Right atrium auricular region (tissue), 2 donors: ENCODE measurements at regions not wholly inside any gene's neighbourhood (a gene's known extent, or its start where the extent isn't known, plus 50 kb on each side); places are given as distances from the start of the nearest gene placed in this dataset.

Experiments used
- DNase-seq: peaks from one replicate; pipeline ENCODE4 v3.0.0-alpha.2; 2019; ENCODE audit warnings: low spot score
- H3K27ac ChIP-seq, 2 donors: fragments of 200-600 bp; sonication (generic); 1 replicate in 1 of 2; 2 replicates in 1 of 2; pipeline ENCODE4 v1.5.1; 2016 to 2019
- H3K27me3 ChIP-seq, 2 donors: fragments of 200-600 bp; sonication (generic); one replicate each; pipeline versions ENCODE4 v1.5.1 to v1.6.0; 2017 to 2019
- H3K36me3 ChIP-seq: fragments of 200-600 bp; sonication (generic); one replicate; pipeline ENCODE4 v1.5.1; 2016
- H3K4me1 ChIP-seq, 2 donors: fragments of 200-600 bp; sonication (generic); one replicate each; pipeline versions ENCODE4 v1.5.1 to v1.6.0; 2017 to 2019
- H3K4me3 ChIP-seq, 2 donors: fragments of 200-600 bp; sonication (generic); 1 replicate in 1 of 2; 2 replicates in 1 of 2; pipeline ENCODE4 v1.5.1; 2017 to 2019; ENCODE audit warnings: mild to moderate bottlenecking in 1 of 2, moderate library complexity in 1 of 2
- H3K9me3 ChIP-seq, 2 donors: fragments of 200-600 bp; sonication (generic); one replicate each; pipeline ENCODE4 v1.5.1; 2019
- TF ChIP-seq, protein P1 (sequence below), 2 donors: fragments of 200-600 bp; sonication (generic); IDR thresholded peaks; one replicate each; pipeline ENCODE4 v1.5.1; 2019; ENCODE audit warnings: antibody characterized with exemption in 2 of 2

DNA sequence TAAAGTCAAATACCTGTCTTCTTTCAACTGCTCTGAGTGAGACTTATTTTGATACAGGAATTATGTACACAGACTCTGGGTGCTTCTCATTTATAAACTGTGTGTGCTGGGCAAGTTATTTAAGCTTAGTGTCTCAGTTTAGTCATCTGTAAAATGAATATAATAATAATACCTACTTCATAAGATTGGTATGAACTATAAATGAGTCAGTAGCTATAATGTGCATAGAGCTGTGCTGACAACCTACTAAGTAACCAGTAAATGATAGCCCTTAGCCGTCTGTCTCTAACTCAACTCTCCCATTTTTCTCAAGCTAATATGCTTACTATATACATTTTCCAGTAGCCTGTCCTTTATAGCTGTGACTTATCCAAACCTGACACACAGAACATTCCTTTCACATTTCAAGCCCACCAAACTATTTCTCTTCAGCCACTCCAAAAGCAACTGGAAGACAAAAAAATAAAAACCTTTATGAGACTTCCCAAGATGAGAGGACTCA lies 319.8 kb downstream of the ETAA1 start:
- Histone ChIP-seq H3K27ac (no peak overlapping the region), H3K4me1 (no peaks in the 10 kb centered on the region), H3K4me3 (no peak overlapping the region), H3K9me3 (no peaks in the 10 kb centered on the region), H3K36me3 (no peaks in the 10 kb centered on the region), H3K27me3 (no peaks in the 10 kb centered on the region)
- TF ChIP-seq, protein P1, sequence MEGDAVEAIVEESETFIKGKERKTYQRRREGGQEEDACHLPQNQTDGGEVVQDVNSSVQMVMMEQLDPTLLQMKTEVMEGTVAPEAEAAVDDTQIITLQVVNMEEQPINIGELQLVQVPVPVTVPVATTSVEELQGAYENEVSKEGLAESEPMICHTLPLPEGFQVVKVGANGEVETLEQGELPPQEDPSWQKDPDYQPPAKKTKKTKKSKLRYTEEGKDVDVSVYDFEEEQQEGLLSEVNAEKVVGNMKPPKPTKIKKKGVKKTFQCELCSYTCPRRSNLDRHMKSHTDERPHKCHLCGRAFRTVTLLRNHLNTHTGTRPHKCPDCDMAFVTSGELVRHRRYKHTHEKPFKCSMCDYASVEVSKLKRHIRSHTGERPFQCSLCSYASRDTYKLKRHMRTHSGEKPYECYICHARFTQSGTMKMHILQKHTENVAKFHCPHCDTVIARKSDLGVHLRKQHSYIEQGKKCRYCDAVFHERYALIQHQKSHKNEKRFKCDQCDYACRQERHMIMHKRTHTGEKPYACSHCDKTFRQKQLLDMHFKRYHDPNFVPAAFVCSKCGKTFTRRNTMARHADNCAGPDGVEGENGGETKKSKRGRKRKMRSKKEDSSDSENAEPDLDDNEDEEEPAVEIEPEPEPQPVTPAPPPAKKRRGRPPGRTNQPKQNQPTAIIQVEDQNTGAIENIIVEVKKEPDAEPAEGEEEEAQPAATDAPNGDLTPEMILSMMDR (IDR thresholded peaks at IDR 0.05) = no peak
- DNase-seq = no peak

DNA sequence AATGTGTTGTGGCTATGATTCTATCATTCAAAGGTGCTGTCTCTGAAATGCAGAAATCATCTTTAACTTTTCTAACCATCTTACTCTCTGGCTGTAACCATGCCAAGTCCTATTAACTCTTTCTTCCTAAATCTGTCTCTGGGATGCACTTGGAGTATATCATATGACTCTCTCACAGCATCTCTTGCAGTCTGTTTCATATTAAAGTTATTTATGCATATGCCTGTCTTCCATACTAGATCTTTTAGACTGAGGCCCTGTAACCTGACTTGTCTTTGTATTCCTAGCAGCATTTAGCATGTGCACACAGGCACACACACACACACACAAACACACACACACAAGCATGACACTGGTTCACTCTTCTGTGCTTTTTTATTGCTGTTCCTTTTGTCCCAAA lies 320.6 kb downstream of the ETAA1 start:
- Histone ChIP-seq H3K36me3 (no peaks in the 10 kb centered on the region), H3K9me3 (no peaks in the 10 kb centered on the region), H3K27ac (no peak overlapping the region), H3K27me3 (no peaks in the 10 kb centered on the region), H3K4me1 (no peaks in the 10 kb centered on the region), H3K4me3 (no peak overlapping the region)
- DNase-seq = no peak
- TF ChIP-seq, protein P1 (IDR thresholded peaks at IDR 0.05) = no peak

DNA sequence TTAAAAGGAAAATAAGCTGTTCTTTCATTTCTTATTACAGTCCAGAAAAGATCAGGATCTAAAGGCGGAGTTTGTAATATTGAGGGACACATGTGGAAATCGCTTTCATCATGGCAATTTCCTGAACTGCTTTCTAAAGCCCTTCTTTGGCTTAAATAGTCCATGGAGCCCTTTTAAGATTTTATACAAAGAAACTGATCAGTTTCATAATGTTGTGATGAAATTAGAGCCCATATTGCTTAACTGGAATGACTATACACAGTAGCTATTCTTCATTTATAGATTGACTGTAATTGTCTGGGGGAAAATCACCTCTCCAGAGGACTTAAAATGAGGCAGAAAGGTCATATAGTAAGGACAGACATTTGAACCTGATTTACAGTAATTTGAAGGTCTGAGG lies 322.2 kb downstream of the ETAA1 start:
- Histone ChIP-seq H3K27me3 (no peaks in the 10 kb centered on the region), H3K9me3 (no peaks in the 10 kb centered on the region), H3K27ac (no peak overlapping the region), H3K36me3 (no peaks in the 10 kb centered on the region), H3K4me1 (no peaks in the 10 kb centered on the region), H3K4me3 (no peak overlapping the region)
- TF ChIP-seq, protein P1 (IDR thresholded peaks at IDR 0.05) = no peak
- DNase-seq = no peak

DNA sequence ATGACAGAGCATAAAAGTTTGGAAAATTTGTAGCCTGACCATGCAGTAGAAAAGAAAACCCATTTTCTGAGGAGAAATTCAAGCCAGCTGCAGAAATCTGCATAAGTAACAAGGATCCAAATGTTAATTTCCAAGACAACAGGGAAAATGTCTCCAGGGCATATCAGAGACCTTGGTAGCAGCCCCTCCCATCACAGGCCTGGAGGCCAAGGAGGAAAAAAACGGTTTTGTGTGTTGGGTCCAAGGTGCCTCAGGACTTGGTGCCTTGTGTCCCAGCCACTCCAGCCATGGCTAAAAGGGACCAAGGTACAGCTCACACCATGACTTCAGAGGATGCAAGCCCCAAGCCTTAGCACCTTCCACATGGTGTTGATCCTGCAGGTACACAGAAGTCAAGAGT lies 324.4 kb downstream of the ETAA1 start:
- Histone ChIP-seq H3K36me3 (no peaks in the 10 kb centered on the region), H3K27ac (no peak overlapping the region), H3K4me3 (no peak overlapping the region), H3K27me3 (no peaks in the 10 kb centered on the region), H3K9me3 (no peaks in the 10 kb centered on the region), H3K4me1 (no peaks in the 10 kb centered on the region)
- no peak for DNase-seq
- TF ChIP-seq, protein P1 (IDR thresholded peaks at IDR 0.05) = no peak

DNA sequence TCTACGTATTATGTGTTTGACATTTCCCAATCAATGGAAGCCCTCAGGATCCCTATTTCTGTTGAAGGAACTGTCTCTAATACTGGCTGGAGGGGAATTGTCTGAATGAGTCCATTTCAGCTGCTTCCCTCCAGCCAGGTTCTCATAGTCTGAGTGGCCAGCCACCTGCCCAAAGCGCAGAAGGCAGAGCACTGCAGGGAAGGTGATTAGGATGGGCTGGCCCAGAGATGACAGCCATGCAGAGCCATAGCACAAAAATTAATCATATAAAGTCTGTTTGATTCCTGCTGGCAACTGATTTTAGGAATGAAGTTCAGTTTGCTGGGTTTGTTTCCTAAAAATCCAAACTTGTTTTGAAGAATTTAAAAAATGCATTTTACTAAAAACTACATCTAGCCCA lies 327.1 kb downstream of the ETAA1 start:
- Histone ChIP-seq H3K36me3 (no peaks in the 10 kb centered on the region), H3K4me1 (no peaks in the 10 kb centered on the region), H3K4me3 (no peak overlapping the region), H3K27ac (no peak overlapping the region), H3K27me3 (no peaks in the 10 kb centered on the region), H3K9me3 (no peaks in the 10 kb centered on the region)
- DNase-seq = no peak
- TF ChIP-seq, protein P1 (IDR thresholded peaks at IDR 0.05) = no peak

DNA sequence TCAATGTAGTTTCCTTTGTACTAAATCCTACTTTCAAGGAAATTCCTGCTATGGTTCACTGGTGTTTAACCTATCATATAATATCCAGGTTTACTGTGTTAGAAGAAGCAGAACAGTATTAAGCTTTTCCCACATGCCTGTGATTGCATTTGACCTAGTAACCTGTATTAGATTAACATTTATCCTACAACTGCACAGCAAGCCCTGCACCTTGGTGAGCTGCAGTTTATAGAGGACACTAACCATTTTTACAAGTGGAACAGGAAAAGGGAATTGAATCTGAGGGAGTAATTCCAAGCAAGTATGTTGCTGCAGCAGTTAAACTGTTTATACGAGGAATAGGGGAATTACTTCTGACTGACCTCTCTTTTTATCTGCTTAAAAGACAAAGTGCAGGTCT lies 328.6 kb downstream of the ETAA1 start:
- Histone ChIP-seq H3K9me3 (no peaks in the 10 kb centered on the region), H3K36me3 (no peaks in the 10 kb centered on the region), H3K4me1 (no peaks in the 10 kb centered on the region), H3K27ac (no peak overlapping the region), H3K27me3 (no peaks in the 10 kb centered on the region), H3K4me3 (no peak overlapping the region)
- DNase-seq = no peak
- TF ChIP-seq, protein P1 (IDR thresholded peaks at IDR 0.05) = no peak
